Kidney glomerular epithelial cell (primary cell): ENCODE measurements at regions not wholly inside any gene's neighbourhood (a gene's known extent, or its start where the extent isn't known, plus 50 kb on each side); places are given as distances from the start of the nearest gene placed in this dataset.
"Not testable (repeated sequence)": the region's sequence is repeated elsewhere in the genome, so short reads cannot be mapped to it uniquely, and the experiment has no call there.

Experiments used
- DNase-seq: peaks from one replicate; lab custom pipeline; 2025; lab: John Stamatoyannopoulos, UW

DNA sequence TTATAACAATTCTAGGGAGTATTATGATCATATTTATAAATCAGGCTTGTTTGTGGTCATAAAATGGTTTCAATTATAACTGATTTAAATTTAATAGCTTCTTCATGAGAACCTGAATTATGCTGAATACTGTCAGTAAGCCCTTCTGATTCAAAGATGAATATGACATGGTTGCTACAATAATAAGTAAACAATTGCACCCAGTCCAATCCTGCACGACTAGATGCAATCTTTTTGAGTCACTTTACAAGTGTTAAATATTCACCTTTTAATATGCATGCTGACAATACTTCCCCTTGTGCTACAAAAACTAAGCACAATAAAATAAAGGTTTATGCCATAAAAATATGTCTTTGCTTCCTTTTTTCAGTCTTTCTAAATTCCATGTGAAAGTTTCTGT lies 325.2 kb downstream of the KCNJ3 start:
- DNase-seq = no peak

DNA sequence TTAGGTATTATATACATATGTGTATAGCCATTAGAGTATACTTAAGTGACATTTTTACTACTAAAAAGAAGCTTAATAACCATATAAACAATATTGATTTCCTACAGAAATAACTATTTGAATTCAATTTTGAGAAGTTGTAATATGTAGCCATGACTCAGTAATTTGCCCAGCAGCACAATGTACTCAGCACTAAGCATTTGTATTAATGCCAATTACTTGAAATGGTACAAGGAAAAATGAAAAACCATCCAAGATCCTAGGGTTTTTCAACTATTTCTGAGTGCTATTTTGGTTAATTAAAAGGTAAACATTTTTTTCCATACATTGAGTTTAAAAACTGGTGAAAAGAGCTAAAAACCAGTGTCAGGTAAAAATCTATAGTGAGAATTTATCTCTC lies 324.0 kb downstream of the KCNJ3 start:
- no peak for DNase-seq

DNA sequence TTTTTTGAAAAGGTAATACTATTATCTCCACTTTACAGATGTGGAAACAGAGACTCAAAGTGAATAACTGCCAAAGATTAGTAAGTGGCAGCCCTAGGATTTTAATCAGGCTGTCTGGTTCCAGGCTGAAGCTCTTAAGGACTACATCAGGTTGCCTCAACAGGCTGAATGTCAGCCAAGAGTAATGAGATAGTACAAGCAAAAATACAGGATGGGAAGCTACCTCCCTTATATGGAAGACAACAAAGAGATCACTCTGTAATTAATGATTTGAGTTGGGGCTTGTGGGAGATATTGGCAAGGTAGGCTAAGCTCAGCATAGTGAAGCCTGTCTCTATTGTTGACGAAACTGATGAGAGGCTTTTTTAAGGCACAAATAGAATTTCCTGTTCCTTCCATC lies 323.1 kb downstream of the KCNJ3 start:
- DNase-seq = no peak

DNA sequence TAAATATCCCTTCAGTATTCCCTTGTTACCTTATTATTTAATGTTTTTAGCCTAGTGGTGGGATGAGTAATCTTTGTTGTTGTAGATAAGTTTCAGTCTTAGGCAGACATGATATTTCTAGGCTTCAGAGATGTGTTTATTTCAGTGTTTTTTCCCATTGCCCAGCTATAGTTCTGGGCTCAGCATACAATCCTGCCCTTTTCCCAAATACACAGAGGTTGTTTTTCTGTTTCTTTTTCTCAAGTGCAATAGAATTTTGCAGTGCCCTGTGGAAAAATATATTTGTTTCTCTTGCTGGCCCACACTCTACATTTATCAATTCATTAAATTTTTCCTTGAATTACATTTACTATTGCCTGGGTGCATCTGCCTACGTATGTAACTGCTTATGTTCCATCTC lies 321.8 kb downstream of the KCNJ3 start:
- DNase-seq = no peak

DNA sequence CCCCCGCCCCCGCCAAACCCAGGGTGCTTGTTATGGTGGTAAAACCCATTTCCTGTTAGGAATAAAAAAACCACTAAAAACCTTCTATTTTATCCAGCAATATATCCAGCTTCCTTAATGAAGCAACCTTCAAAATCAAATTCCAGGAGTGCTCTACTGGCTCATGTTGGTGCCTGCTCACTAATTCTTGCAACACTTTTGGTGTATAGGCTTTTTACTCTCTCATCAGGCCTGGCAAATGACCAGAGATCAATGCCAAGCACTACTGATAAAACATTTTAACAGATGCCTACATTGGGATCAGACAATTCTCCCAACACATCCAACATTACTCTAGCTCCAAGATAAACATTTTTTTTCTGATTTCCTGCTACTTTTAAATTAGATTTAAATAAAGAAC lies 312.4 kb downstream of the KCNJ3 start:
- DNase-seq = no peak

DNA sequence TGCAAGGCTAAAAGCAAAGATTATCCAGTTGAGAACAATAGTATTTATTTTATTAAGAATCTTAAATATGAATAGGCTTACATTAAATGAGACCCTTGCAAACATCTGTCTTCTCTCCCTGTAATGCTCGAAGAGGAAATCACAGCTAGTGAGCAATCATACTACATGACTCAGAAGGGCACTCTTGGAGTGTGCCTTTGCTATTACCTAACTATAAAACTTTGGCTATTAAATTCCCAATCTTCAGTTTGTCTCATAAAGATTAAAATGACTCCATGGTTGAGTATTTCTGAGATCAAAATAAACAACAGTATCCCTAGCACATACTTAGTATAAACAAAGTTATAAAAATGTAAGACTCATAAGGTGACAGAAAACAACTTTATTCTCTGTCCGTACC lies 296.9 kb downstream of the KCNJ3 start:
- no peak for DNase-seq

DNA sequence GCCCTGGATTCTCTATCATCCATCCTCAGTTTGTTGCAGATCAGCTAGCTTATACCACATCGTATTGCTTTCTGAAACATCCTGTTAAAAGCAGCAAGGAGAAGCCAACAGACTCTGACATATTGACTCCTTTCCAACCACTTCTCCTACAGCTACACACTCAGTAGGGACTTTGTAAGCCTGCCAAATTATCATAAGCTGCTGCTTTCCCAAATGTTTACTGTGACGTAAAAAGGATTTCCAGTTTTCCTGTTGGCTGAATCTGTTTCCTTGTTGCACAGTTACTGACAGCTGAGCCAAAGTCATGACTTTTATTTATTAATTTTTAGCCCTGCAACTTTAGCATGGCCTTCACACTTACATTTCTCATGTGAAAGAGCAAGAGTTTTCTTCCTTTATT lies 294.3 kb downstream of the KCNJ3 start:
- DNase-seq = no peak

DNA sequence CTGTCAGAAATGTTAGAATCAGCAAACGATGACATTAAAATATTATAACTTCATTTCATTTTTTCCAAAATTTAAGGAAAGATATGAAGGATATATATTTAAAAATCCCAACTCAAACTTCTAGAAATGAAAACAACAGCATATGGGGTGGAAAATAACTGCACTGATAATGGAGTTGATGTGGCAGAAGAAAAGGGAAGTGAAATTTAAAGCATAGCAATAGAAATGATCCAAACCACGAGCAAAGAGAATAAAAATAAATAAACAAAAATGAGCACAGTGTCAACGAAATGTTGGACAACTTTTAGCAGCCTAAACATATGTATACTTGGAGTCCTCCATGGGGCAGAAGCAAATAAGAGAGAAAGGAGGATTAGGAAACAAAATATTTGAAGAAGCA lies 280.2 kb downstream of the KCNJ3 start:
- no peak for DNase-seq

DNA sequence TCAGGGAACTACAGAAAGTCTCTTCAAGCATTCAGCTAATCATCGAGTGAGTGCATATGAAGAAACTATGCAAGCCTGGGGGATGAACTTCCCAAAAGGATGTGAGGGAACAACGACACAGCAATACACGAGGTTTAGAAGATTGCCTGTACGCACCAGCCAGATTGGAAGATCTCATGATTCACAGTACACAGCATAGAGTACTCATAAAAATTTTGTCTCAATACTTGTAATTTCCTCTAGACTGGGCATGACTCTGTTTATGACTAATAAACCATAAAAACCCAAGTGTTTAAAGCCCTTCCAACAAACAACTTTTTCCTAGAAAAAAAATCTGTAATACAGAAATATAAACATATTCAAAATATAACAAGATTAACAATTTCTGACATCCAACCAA lies 279.7 kb downstream of the KCNJ3 start:
- DNase-seq = no peak

DNA sequence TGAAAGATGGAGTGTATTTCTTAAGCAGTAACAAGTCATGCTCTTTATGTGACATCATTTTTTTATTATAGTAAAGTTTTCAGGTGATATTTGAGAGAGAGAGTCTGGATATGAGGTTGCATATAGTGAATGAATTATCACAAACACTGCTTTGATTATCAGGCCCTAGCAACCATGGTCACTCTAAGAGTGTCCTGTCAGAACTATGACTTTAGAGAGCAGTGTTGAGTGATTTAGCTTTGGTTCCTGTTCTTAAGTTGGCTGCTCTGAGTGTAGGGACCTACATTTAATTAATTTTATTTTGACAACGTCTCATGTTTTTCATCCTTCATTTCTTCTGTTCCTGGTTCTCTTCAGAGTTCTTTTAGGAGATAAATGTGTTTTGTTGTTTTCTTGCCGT lies 275.5 kb downstream of the KCNJ3 start:
- DNase-seq = no peak

DNA sequence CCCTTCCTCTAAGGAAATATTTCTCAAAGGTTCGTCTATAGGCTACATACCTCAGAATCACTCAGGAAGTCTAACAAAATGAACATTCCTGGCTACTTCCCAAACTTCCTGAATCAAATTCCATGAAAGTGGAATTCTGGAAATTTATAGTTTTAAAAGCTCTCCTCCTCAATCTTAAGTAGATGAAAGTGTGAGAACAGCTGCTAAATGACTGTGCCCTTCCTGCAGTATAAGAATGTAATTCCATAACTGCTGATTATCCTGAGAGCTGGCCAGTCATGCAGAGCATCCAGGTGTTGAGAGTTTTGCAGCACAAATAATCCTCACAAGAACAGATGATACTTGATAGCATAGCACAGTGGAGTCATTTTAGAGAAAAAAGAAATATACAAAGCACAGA lies 265.0 kb downstream of the KCNJ3 start:
- DNase-seq = no peak

DNA sequence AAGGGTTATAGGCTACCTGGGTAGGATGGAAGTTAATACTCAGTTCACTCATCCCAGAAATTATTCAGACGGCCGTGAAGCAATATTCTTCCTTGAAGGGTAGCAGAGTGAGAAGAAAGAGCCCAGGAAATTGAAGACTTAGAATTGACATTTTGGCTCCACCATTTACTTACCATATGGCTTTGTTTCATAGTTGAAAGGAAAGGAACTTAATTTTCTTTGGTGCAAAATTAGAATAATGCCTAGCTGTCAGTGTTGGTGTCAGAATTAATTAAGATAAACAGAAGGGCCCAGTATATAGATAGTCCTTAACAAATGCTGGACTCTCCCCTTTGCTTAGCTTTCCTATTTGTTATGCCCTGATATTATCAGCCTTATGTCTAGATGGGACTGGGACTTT lies 263.2 kb downstream of the KCNJ3 start:
- no peak for DNase-seq

DNA sequence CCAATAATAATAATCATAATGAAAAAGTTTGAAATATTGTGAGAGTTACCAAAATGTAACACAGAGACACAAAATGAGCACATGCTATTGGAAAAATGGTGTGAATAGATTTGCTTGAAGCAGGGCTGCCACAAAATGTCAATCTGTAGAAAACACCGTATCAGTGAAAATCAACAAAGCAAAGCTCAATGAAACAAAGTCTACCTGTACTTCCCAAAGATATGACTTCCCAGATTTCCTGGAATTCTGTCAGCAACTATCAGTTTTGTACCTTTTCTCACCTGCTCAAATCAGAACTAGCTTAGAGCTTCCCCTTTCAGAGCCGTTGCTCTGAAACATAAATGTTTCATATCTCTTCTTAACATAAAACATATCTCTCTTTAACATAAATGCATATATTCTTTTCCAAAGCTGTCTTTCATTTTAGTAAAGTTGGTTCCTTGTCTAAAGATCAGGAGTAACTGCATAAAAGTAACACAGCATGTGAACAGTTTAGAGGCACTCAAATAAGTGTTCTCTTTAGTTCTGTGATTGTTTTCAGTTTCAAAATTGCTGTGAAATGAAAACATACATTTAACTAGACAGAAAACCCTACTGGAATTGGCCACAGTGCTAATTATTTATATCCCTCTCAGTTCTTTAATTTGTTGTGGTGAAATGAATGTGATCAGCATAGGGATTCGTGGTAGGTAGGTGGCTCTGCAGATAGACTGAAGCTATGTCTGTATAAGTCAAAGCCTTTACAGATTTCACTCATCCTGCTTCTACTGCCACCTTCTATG lies 262.5 kb downstream of the KCNJ3 start:
- DNase-seq = no peak

DNA sequence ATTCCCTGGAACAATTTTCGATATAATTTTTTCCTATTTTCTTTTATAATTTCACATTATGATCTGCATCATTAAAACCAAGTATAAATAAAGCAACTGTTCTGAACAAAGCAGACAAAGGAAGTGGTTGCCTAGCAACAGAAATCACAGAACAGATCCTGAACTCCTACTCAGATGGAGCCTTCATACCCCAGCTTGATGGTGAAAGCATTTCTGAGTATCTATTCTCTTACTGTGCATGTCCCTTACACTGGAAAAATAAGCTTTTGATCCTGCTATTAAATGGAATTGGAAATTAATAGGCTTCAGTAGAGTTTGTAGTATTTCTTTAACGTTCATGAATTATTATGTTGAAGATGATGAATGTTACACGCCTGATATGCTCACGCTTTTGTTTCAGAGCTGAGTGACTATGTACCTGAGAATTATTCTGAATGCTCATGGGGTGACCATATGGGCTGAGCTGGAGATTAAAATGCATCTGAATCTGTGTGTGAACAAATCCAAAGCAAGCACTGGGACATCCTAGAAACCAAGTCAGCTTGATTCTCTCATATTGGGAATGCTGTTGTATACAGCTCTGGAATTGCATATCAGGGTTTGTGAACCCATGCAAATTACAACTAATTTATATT lies 254.0 kb downstream of the KCNJ3 start:
- DNase-seq = no peak

DNA sequence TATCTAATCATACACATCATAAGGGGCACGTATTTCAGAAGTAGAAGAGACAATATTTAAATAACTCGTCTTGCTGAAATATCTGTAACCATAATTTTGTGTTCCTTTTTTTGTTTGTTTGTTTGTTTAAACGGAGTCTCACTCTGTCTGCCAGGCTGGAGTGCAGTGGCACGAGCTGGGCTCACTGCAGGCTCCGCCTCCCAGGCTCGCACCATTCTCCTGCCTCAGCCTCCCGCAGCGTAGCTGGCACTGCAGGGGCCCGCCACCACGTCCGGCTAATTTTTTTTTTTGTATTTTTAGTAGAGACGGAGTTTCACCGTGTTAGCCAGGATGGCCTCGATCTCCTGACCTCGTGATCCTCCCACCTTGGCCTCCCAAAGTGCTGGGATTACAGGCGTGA lies 248.9 kb downstream of the KCNJ3 start:
- DNase-seq = not testable (repeated sequence)

DNA sequence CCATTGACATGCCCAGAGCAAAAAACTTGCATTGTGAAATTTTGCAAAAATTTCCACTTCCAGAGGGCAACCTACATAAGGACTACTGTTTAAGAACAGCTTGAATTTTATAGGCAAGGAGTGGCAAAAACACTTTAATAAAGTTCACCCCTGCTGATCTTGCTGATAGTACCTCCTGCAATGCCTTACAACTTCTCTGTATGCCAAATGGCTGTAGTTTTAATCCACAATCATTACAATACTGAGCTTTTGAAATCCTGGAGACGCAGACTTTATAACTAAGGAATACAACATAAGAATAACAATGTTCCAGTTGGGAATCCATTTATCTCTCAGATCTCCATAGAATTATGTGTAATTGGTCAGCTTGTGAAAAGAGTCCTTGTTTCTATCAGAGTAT lies 247.5 kb downstream of the KCNJ3 start:
- no peak for DNase-seq

DNA sequence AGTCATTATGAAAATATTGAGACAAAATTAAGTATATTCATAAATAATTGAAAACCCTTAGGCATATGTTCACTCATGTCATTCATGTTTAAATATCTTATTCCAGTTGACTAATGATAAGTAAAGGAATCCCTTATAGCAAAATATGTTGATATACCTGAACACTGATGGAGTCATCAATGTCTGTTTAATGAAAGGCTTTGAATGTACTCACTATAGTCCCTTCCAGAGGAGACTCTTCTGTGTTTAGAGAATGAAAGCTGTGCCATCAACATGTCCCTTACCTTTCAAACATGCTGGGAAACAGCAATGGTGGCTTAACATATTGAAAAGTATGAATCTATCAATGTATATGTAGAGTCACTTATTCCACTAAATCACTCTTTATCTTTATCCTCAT lies 242.9 kb downstream of the KCNJ3 start:
- DNase-seq = no peak

DNA sequence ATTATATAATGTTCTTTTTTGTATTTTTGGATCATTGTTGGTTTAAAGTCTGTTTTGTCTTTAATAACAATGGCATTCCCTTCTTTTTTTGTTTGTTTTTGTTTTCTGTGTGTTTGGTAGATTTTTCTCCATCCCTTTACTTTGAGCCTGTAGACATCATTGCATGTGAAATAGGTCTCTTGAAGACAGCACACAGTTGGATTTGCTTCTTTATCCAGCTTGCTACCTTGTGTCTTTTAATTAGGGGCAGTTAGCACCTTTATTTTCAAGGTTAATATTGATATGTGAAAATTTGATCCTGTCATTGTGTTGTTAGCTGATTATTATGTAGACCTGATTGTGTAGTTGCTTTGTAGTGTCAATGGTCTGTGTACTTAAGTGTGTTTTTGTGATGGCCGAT lies 235.7 kb downstream of the KCNJ3 start:
- no peak for DNase-seq

DNA sequence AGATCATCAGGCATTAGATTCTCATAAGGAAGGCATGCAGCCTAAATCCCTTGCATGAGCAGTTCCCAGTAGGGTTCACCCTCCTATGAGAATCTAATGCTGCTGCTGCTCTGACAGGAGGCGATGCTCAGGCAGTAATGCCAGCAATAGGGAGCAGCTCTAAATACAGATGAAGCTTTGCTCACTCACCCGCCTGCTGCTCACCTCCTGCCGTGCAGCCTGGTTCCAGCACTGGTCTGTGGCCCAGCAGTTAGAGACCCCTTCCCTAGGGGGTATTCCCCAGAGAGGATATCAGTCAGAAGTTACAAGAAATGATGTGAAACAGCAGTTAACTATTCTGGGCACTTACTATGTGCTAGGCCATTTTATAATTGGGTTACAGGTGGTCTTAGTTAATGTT lies 226.0 kb downstream of the KCNJ3 start:
- no peak for DNase-seq

DNA sequence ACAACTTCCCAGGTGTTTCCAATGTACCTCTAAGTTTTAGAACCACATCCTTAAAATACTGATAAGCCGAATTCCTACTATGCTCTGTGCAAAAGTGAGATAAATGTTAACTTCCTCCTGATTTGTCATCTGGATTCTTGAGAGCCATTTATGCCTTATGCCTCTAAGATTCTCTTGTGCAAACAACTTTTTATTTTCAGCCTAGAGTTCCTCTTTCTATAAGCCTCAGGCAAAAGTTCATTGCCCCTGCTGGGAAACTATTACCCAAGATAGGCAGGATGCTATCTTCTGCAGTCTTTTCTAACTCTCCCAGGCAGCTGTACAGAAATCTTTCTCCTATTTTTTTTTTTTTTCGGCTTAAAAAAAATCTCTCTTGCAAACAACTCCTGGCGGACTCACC lies 216.1 kb downstream of the KCNJ3 start:
- no peak for DNase-seq

DNA sequence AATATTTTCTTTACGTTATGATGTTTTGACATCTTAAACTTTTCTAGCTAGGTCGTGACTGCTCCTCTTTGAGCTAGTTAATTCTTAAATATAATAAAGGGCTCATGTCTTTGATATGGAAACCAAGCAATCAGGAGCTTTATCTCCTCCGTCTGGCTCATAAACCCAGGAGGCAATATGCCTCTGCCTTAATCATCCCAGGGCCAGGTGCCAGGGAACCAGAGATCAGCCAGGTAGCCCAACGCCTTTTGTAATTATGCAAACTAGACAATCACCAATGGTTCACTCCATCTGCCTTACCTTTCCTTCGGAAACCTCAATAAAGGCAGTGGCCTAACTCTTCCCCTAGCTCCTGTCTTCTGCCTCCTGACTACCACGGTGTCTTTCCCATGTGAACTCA lies 213.7 kb downstream of the KCNJ3 start:
- no peak for DNase-seq

DNA sequence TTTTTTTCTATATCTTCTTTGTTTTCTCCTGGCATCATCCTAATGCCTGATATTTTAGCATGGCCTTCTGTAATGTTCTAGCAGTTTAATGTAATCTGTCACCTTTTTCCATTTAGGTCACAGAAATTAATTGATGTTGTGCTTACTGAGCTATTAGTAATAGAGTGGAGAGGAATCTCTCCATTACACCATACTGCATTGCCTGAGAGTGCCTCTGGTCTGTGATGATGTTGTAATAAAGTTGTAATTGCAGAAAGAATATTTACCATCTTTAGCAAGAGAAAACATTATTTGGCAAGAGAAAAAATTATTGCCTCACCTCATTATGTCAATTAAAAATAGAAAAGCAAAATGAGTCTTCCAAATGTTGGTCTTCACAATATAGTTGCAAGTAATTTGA lies 213.2 kb downstream of the KCNJ3 start:
- no peak for DNase-seq

DNA sequence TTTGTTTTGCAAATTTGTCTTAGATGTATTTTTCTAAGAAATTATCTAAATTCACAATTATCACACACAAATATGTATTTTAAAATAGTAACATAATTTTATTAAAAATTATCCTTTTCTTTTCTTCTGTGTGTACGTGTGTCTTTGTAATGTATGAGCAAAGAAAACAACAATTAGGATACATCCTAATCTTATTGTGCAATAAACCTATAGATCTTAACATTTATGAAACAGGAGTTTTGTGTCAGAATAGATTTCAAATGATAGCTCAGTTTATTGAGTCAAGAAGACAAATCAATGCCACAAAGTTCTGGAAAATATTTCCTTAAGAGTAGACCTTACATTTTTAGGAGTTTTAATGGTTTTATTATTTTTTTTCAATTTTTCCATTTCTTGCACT lies 212.2 kb downstream of the KCNJ3 start:
- DNase-seq = no peak

DNA sequence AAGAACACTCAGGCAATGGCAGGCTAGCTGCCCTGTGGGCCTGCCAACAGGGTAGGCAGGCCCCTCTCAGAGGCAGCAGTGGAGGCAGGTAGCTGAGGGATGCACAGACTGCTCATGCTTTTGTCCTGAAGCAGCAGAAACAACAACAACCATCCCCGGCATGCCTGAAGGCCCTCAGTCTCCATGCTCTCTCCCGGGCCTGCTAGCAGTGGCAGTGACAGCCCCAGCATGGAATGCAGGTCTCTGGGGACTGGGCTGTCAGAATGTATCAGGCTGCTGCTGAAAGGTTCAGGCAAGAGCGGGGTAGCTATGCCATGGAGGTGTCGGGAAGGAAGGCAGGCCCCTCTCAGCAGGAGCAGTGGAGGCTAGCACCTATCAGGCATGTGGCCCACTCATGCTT lies 209.8 kb downstream of the KCNJ3 start:
- DNase-seq = no peak
